ENCODE measurements at regions not wholly inside any gene's neighbourhood (a gene's known extent, or its start where the extent isn't known, plus 50 kb on each side); places are given as distances from the start of the nearest gene placed in this dataset.

- Histone ChIP-seq H4K91ac (ENCODE audit: insufficient read length, low read depth, low read length) (no peak overlapping the region), H3K9me3 (ENCODE audit: control insufficient read depth, low read depth, low read length) (no peaks in the 10 kb centered on the region), H2BK15ac (ENCODE audit: low read depth, low read length) (no peak overlapping the region), H3K27me3 (ENCODE audit: insufficient read depth, low read length) (no peaks in the 10 kb centered on the region), H3K14ac (ENCODE audit: insufficient read depth, low read length) (no peak overlapping the region), H2BK20ac (ENCODE audit: low read depth, low read length, poor library complexity, severe bottlenecking) (no peak overlapping the region), H3K4me1 (ENCODE audit: insufficient read depth, low read length) (no peaks in the 10 kb centered on the region), H3K79me1 (ENCODE audit: insufficient read depth, low read depth, low read length, poor library complexity, severe bottlenecking) (no peaks in the 10 kb centered on the region), H2BK12ac (ENCODE audit: insufficient read length, low read depth, low read length) (no peak overlapping the region), H2BK5ac (ENCODE audit: insufficient read length, low read length) (no peak overlapping the region), H4K5ac (ENCODE audit: insufficient read length, low read depth, low read length) (no peak overlapping the region), H3K23ac (ENCODE audit: insufficient read length, low read depth, low read length) (no peak overlapping the region), H3K56ac (ENCODE audit: insufficient read length, low read depth, low read length) (no peak overlapping the region), H3K4ac (ENCODE audit: low read depth, low read length) (no peak overlapping the region), H3K18ac (ENCODE audit: insufficient read length, low read depth, low read length) (no peak overlapping the region), H3K23me2 (ENCODE audit: insufficient read length, low read depth, low read length, poor library complexity, severe bottlenecking) (no peaks in the 10 kb centered on the region), H4K8ac (replicated peaks; ENCODE audit: insufficient read length, low read depth, low read length) (no peak overlapping the region), H3K4me2 (ENCODE audit: insufficient read depth, insufficient read length, low read length) (no peak overlapping the region), H2AK5ac (ENCODE audit: insufficient read length, low read length) (no peak overlapping the region), H2AFZ (ENCODE audit: low read length) (no peak overlapping the region), H3K27ac (ENCODE audit: insufficient read length, low read depth, low read length) (no peak overlapping the region), H3K9ac (ENCODE audit: extremely low read depth, insufficient read length, low read length) (no peak overlapping the region), H3K79me2 (ENCODE audit: insufficient read depth, low read length) (no peaks in the 10 kb centered on the region), H4K20me1 (ENCODE audit: control insufficient read depth, insufficient read depth, insufficient read length) (no peaks in the 10 kb centered on the region), H3T11ph (ENCODE audit: low read length) (no peak overlapping the region), H2BK120ac (ENCODE audit: low read depth, low read length, poor library complexity, severe bottlenecking) (no peak overlapping the region)
- H3K9me3 Mint-ChIP-seq, result no peaks in the 10 kb centered on the region
- H3K27me3 Mint-ChIP-seq (ENCODE audit: low read depth), result peaks cover 15% of the 10 kb centered on the region
- no CpG with 5 or more reads among the region's 5 CpGs for WGBS (ENCODE audit: extremely low coverage, insufficient read length, low lambda C conversion rate)
- no peak overlapping the region for H3K4me3 Mint-ChIP-seq
- DNase-seq, result no peak
- peaks cover 9 to 33% of the 10 kb centered on the region in 2 experiments for H3K4me1 Mint-ChIP-seq
- TF ChIP-seq, protein P1, sequence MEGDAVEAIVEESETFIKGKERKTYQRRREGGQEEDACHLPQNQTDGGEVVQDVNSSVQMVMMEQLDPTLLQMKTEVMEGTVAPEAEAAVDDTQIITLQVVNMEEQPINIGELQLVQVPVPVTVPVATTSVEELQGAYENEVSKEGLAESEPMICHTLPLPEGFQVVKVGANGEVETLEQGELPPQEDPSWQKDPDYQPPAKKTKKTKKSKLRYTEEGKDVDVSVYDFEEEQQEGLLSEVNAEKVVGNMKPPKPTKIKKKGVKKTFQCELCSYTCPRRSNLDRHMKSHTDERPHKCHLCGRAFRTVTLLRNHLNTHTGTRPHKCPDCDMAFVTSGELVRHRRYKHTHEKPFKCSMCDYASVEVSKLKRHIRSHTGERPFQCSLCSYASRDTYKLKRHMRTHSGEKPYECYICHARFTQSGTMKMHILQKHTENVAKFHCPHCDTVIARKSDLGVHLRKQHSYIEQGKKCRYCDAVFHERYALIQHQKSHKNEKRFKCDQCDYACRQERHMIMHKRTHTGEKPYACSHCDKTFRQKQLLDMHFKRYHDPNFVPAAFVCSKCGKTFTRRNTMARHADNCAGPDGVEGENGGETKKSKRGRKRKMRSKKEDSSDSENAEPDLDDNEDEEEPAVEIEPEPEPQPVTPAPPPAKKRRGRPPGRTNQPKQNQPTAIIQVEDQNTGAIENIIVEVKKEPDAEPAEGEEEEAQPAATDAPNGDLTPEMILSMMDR (conservative IDR thresholded peaks at IDR 0.05), result no peak
- no peaks in the 10 kb centered on the region for H3K36me3 Mint-ChIP-seq (ENCODE audit: insufficient read depth in 1 of 3, low read depth in 3 of 3)
- no peak overlapping the region; a peak in 1 of 7 replicates for H3K27ac Mint-ChIP-seq
Observed at GRCh38 chr1:25055961-25056360, 125.9 kb upstream of the RUNX3 start.

Data from H9 (cell line).